CD14-positive monocyte (primary cell): ENCODE measurements at regions not wholly inside any gene's neighbourhood (a gene's known extent, or its start where the extent isn't known, plus 50 kb on each side); places are given as distances from the start of the nearest gene placed in this dataset.

Source experiments
- DNase-seq, 3 donors: peaks; one replicate each; pipeline ENCODE4 v3.0.0-alpha.2; 2011 to 2022
- H2AFZ ChIP-seq: 2 replicates; pipeline ENCODE4 v1.6.0; 2012; ENCODE audit warnings: mild to moderate bottlenecking, low read depth, low read length, inconsistent platforms; ENCODE audit not compliant: insufficient read depth, poor library complexity, severe bottlenecking
- H3K27ac ChIP-seq, 2 donors: 1 replicate in 1 of 2; 2 replicates in 1 of 2; pipeline ENCODE4 v1.5.1; 2012 to 2013; ENCODE audit warnings: low read length in 2 of 2, control low read depth in 1 of 2, inconsistent platforms in 1 of 2, low read depth in 1 of 2, mild to moderate bottlenecking in 1 of 2
- H3K27me3 ChIP-seq, 2 donors: one replicate each; pipeline versions ENCODE4 v1.6.0 to v1.6.1; 2011 to 2013; ENCODE audit warnings: low read length in 2 of 2; ENCODE audit not compliant: control insufficient read depth in 2 of 2, insufficient read depth in 2 of 2
- H3K36me3 ChIP-seq, 2 donors: replicated peaks in 1 of 2; 1 replicate in 1 of 2; 2 replicates in 1 of 2; pipeline versions ENCODE4 v1.5.1 to v1.6.1; 2012 to 2013; ENCODE audit warnings: low read length in 2 of 2, control low read depth in 1 of 2, inconsistent platforms in 1 of 2, mild to moderate bottlenecking in 1 of 2; ENCODE audit not compliant: insufficient read depth in 2 of 2, control insufficient read depth in 1 of 2
- H3K4me1 ChIP-seq, 2 donors: 1 replicate in 1 of 2; 2 replicates in 1 of 2; pipeline versions ENCODE4 v1.5.1 to v1.6.1; 2012 to 2013; ENCODE audit warnings: low read length in 2 of 2, control low read depth in 1 of 2, inconsistent platforms in 1 of 2, mild to moderate bottlenecking in 1 of 2, moderate library complexity in 1 of 2; ENCODE audit not compliant: insufficient read depth in 2 of 2, control insufficient read depth in 1 of 2
- H3K4me2 ChIP-seq: replicated peaks from 2 replicates; pipeline ENCODE3; 2012; ENCODE audit warnings: low read length, moderate library complexity, mild to moderate bottlenecking; ENCODE audit not compliant: poor library complexity, severe bottlenecking; ENCODE audit errors: extremely low read depth
- H3K4me3 ChIP-seq, 3 experiments: fragments of 200-600 bp in 1 of 3; sonication (generic) in 1 of 3; replicated peaks in 1 of 3; 1 replicate in 2 of 3; 2 replicates in 1 of 3; pipeline ENCODE4 v1.5.1; 2011 to 2013; ENCODE audit warnings: low read length in 3 of 3, mild to moderate bottlenecking in 3 of 3, control low read depth in 2 of 3, low read depth in 2 of 3, inconsistent platforms in 1 of 3, moderate library complexity in 1 of 3
- H3K79me2 ChIP-seq: 2 replicates; pipeline ENCODE4 v1.6.0; 2012; ENCODE audit warnings: mild to moderate bottlenecking, control low read depth, inconsistent platforms, low read length, moderate library complexity; ENCODE audit not compliant: insufficient read depth
- H3K9ac ChIP-seq: 2 replicates; pipeline ENCODE4 v1.6.0; 2017; ENCODE audit warnings: low read length, mild to moderate bottlenecking; ENCODE audit not compliant: insufficient read depth, poor library complexity, severe bottlenecking
- H3K9me3 ChIP-seq, 2 donors: replicated peaks in 1 of 2; 1 replicate in 1 of 2; 2 replicates in 1 of 2; pipeline versions ENCODE4 v1.5.1 to v1.6.1; 2012 to 2013; ENCODE audit warnings: low read length in 2 of 2, control low read depth in 1 of 2; ENCODE audit not compliant: control insufficient read depth in 1 of 2, insufficient read depth in 1 of 2
- H4K20me1 ChIP-seq: 2 replicates; pipeline ENCODE4 v1.6.0; 2012; ENCODE audit warnings: mild to moderate bottlenecking, low read length, control low read depth, moderate library complexity; ENCODE audit not compliant: insufficient read depth
- H3K27ac Mint-ChIP-seq, 7 donors: one replicate each; pipeline ENCODE4 v1.8.0; 2020; ENCODE audit warnings: mild to moderate bottlenecking in 7 of 7, mixed read lengths in 7 of 7, moderate library complexity in 6 of 7, inconsistent platforms in 2 of 7
- H3K27me3 Mint-ChIP-seq, 3 donors: one replicate each; pipeline ENCODE4 v1.8.0; 2021 to 2022; ENCODE audit warnings: low read depth in 3 of 3, mild to moderate bottlenecking in 3 of 3, mixed read lengths in 3 of 3, moderate library complexity in 3 of 3, inconsistent platforms in 1 of 3
- H3K36me3 Mint-ChIP-seq, 2 donors: one replicate each; pipeline ENCODE4 v1.8.0; 2020; ENCODE audit warnings: mixed read lengths in 2 of 2, inconsistent platforms in 1 of 2, mild to moderate bottlenecking in 1 of 2
- H3K4me1 Mint-ChIP-seq: one replicate; pipeline ENCODE4 v1.8.0; 2020; ENCODE audit warnings: mild to moderate bottlenecking, mixed read lengths
- H3K4me3 Mint-ChIP-seq, 2 donors: one replicate each; pipeline ENCODE4 v1.8.0; 2020; ENCODE audit warnings: mild to moderate bottlenecking in 2 of 2, mixed read lengths in 2 of 2, moderate library complexity in 1 of 2
- H3K9me3 Mint-ChIP-seq, 7 donors: one replicate each; pipeline ENCODE4 v1.8.0; 2020 to 2022; ENCODE audit warnings: mixed read lengths in 7 of 7, mild to moderate bottlenecking in 6 of 7, moderate library complexity in 6 of 7, inconsistent platforms in 2 of 7
- CTCF ChIP-seq: fragments of 200-600 bp; IDR thresholded peaks from one replicate; pipeline ENCODE4 v1.8.0; 2022; ENCODE audit warnings: antibody characterized with exemption, mild to moderate bottlenecking
- WGBS: methylation state at CpG from one replicate; pipeline ENCODE4 v1.1.5; 2013; ENCODE audit warnings: missing lambda C conversion rate; ENCODE audit not compliant: insufficient coverage; 5-methylcytosine and 5-hydroxymethylcytosine counted together
- intact Hi-C, 2 donors: fragments of 100-400 bp; cut with micrococcal nuclease; formaldehyde crosslinking; loops; one replicate each; pipeline versions ENCODE4 v1.15.0 to v1.15.1; 2023

GRCh38 chr1:115210302-115210711 is 121.0 kb upstream of the TSPAN2 start:
- DNase-seq, result no peak
- Histone ChIP-seq H3K27me3 (no peaks in the 10 kb centered on the region), H3K79me2 (no peaks in the 10 kb centered on the region), H3K4me1 (no peaks in the 10 kb centered on the region), H4K20me1 (no peaks in the 10 kb centered on the region), H3K4me2 (no peak overlapping the region), H3K36me3 (no peaks in the 10 kb centered on the region), H3K9me3 (no peaks in the 10 kb centered on the region), H2AFZ (no peak overlapping the region), H3K9ac (no peak overlapping the region), H3K27ac (no peak overlapping the region), H3K4me3 (no peak overlapping the region)
- Mint-ChIP-seq H3K36me3 (no peaks in the 10 kb centered on the region), H3K27me3 (peaks cover 2 to 3% (median 3%) of the 10 kb centered on the region in 3 donors), H3K4me3 (no peak overlapping the region), H3K27ac (no peak overlapping the region), H3K9me3 (peaks cover 0 to 6% (median 2%) of the 10 kb centered on the region in 7 donors), H3K4me1 (no peaks in the 10 kb centered on the region)
- no CpG with 5 or more reads among the region's 4 CpGs for WGBS
- no peak for TF ChIP-seq CTCF
- intact Hi-C loops, result no loop called here

DNA sequence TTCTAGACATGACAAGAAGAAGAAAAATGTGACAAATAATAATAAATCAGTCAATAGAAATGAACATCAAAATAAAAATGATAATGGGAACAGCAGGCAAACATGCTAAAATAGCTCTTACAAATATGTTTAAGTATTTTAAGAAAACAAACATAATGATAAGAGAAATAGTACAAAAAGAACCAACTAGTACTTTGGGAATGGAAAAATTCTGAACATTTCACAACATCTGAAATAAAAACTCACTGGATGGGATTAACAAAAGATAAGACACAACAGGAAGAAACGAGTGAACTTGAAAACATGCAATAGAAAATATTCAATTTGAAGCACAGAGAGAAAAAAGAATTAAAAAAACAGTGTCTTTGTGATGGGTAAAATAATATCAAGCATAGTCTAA is 115.2 kb upstream of the TSPAN2 start:
- no peak overlapping the region for H3K4me3 ChIP-seq
- H3K9me3 ChIP-seq, result peaks cover 0 to 4% of the 10 kb centered on the region in 2 donors
- H3K27ac ChIP-seq, result no peak overlapping the region
- no peak for TF ChIP-seq CTCF
- Mint-ChIP-seq H3K9me3 (peaks cover 0 to 12% (median 4%) of the 10 kb centered on the region in 7 donors), H3K4me3 (no peak overlapping the region), H3K27me3 (peaks cover 0 to 4% (median 0%) of the 10 kb centered on the region in 3 donors), H3K36me3 (no peaks in the 10 kb centered on the region), H3K27ac (no peak overlapping the region), H3K4me1 (no peaks in the 10 kb centered on the region)
- WGBS, result no CpG with 5 or more reads among the region's 1 CpG
- intact Hi-C loops, result no loop called here
- no peak overlapping the region for H3K4me2 ChIP-seq
- no peak for DNase-seq
- H2AFZ ChIP-seq, result no peak overlapping the region
- H4K20me1 ChIP-seq, result no peaks in the 10 kb centered on the region
- H3K36me3 ChIP-seq, result no peaks in the 10 kb centered on the region
- no peaks in the 10 kb centered on the region for H3K4me1 ChIP-seq
- H3K79me2 ChIP-seq, result no peaks in the 10 kb centered on the region
- no peak overlapping the region for H3K9ac ChIP-seq
- no peaks in the 10 kb centered on the region for H3K27me3 ChIP-seq
